GM12878 (cell line): ENCODE measurements at regions not wholly inside any gene's neighbourhood (a gene's known extent, or its start where the extent isn't known, plus 50 kb on each side); places are given as distances from the start of the nearest gene placed in this dataset.

ENCODE experiments used
- ATAC-seq: fragments of 200-7000 bp; cut with Tn5 transposase; 3 replicates; pipeline ENCODE4 v1.9.1; 2020; ENCODE audit warnings: mild to moderate bottlenecking, moderate library complexity
- BruUV-seq: library from RNA; stranded (reverse); fragments of 400-500 nt; replicated peaks from 2 replicates; lab custom pipeline; 2021; lab: Mats Ljungman, UMichigan
- CTCF ChIA-PET: fragments of 300-600 bp; sonication (Branson Sonifier 250); formaldehyde crosslinking; extraction: SDS; loops from one replicate; lab custom pipeline; 2021; ENCODE audit warnings: inconsistent platforms; lab: Yijun Ruan, JAX
- POLR2A ChIA-PET: fragments of 350-600 bp; formaldehyde crosslinking; extraction: SDS; loops from one replicate; lab custom pipeline; 2021; ENCODE audit warnings: inconsistent platforms; lab: Charles Lee
- RAD21 ChIA-PET: fragments of 300-600 bp; sonication (Branson Sonifier 250); formaldehyde crosslinking; loops from one replicate; lab custom pipeline; 2023; ENCODE audit warnings: antibody characterized with exemption; ENCODE audit not compliant: unreplicated experiment; lab: Charles Lee
- SMC1A ChIA-PET: fragments of 300-600 bp; sonication (Branson Sonifier 250); formaldehyde crosslinking; loops from one replicate; lab custom pipeline; 2023; ENCODE audit not compliant: unreplicated experiment, uncharacterized antibody; lab: Charles Lee
- DNase-seq: peaks from one replicate; pipeline ENCODE4 v3.0.0-alpha.2; 2011; ENCODE audit warnings: low read depth, low spot score
- FAIRE-seq: peaks from 3 replicates; lab custom pipeline; 2011; peaks lifted over from hg19 to GRCh38; lab: Jason Lieb, UNC
- H2AFZ ChIP-seq: 2 replicates; pipeline ENCODE4 v1.6.0; 2011; ENCODE audit warnings: low read depth, low read length, control low read depth; ENCODE audit not compliant: control insufficient read depth
- H3K27ac ChIP-seq: 2 replicates; pipeline ENCODE4 v1.5.1; 2011; ENCODE audit warnings: control low read depth; ENCODE audit not compliant: control insufficient read depth, insufficient read depth
- H3K27me3 ChIP-seq, 2 experiments: replicated peaks in 1 of 2; 2 replicates each; pipeline versions ENCODE4 v1.6.0 to v1.6.1; 2011; ENCODE audit warnings: low read length in 1 of 2; ENCODE audit not compliant: control insufficient read depth in 2 of 2, insufficient read depth in 2 of 2
- H3K36me3 ChIP-seq, 2 experiments: 2 replicates each; pipeline ENCODE4 v1.5.1; 2011; ENCODE audit warnings: low read length in 1 of 2; ENCODE audit not compliant: control insufficient read depth in 2 of 2, insufficient read depth in 2 of 2
- H3K4me1 ChIP-seq: 2 replicates; pipeline ENCODE4 v1.6.1; 2011; ENCODE audit warnings: mild to moderate bottlenecking, low read length, moderate library complexity, mixed read lengths; ENCODE audit not compliant: control insufficient read depth, insufficient read depth
- H3K4me2 ChIP-seq: 2 replicates; pipeline ENCODE4 v1.6.0; 2011; ENCODE audit warnings: control low read depth; ENCODE audit not compliant: control insufficient read depth, insufficient read depth
- H3K4me3 ChIP-seq: fragments of 200-600 bp; sonication (generic); 2 replicates; pipeline ENCODE4 v1.5.1; 2016
- H3K79me2 ChIP-seq: 2 replicates; pipeline ENCODE4 v1.6.0; 2011; ENCODE audit warnings: low read length; ENCODE audit not compliant: control insufficient read depth, insufficient read depth
- H3K9ac ChIP-seq: 2 replicates; pipeline ENCODE4 v1.8.0; 2011; ENCODE audit warnings: low read length, control low read depth, mixed read lengths; ENCODE audit not compliant: control insufficient read depth, insufficient read depth
- H3K9me3 ChIP-seq: replicated peaks from 3 replicates; pipeline ENCODE4 v1.5.1; 2011; ENCODE audit warnings: mild to moderate bottlenecking, low read length; ENCODE audit not compliant: control insufficient read depth, insufficient read depth
- H4K20me1 ChIP-seq: 2 replicates; pipeline ENCODE4 v1.6.0; 2011; ENCODE audit not compliant: control insufficient read depth, insufficient read depth
- JUND ChIP-seq: IDR thresholded peaks from 2 replicates; pipeline ENCODE4 v1.6.1; 2012; ENCODE audit warnings: low read depth, mild to moderate bottlenecking, low read length, improper control_type of control experiment, moderate library complexity
- KDM1A ChIP-seq: fragments of 200-600 bp; sonication (generic); IDR thresholded peaks from 2 replicates; pipeline ENCODE4 v1.6.1; 2016; ENCODE audit warnings: borderline replicate concordance
- MXI1 ChIP-seq: fragments of 150-350 bp; IDR thresholded peaks from 2 replicates; pipeline ENCODE4 v1.6.1; 2011; ENCODE audit warnings: low read depth, mild to moderate bottlenecking, inconsistent platforms, low read length, improper control_type of control experiment
- NRF1 ChIP-seq: conservative IDR thresholded peaks from 2 replicates; pipeline ENCODE4 v1.6.1; 2011; ENCODE audit warnings: mild to moderate bottlenecking, low read depth, low read length, improper control_type of control experiment
- POLR2AphosphoS5 ChIP-seq: IDR thresholded peaks from 2 replicates; pipeline ENCODE4 v1.6.1; 2011; ENCODE audit warnings: mild to moderate bottlenecking, low read length, inconsistent platforms
- SP1 ChIP-seq: IDR thresholded peaks from one replicate; pipeline ENCODE4 v1.6.1; 2011; ENCODE audit warnings: low read depth, low read length
- SREBF2 ChIP-seq: IDR thresholded peaks from 2 replicates; pipeline ENCODE4 v1.6.1; 2012; ENCODE audit warnings: mild to moderate bottlenecking, low read length
- ZBTB11 ChIP-seq: fragments of 450-650 bp; formaldehyde crosslinking; IDR thresholded peaks from 2 replicates; pipeline ENCODE4 v1.5.0; 2022; ENCODE audit warnings: mild to moderate bottlenecking, missing genetic modification characterization
- ZNF24 ChIP-seq: fragments of 450-650 bp; IDR thresholded peaks from 2 replicates; pipeline ENCODE4 v1.6.1; 2017; ENCODE audit warnings: antibody characterized with exemption, mild to moderate bottlenecking
- ZNF687 ChIP-seq: fragments of 450-650 bp; IDR thresholded peaks from 2 replicates; pipeline ENCODE4 v1.6.1; 2017; ENCODE audit warnings: mild to moderate bottlenecking, moderate library complexity
- WGBS: methylation state at CpG from one replicate; pipeline ENCODE4 v1.1.6; 2016; ENCODE audit warnings: low lambda C conversion rate; ENCODE audit not compliant: insufficient replicate concordance, insufficient coverage; ENCODE audit errors: missing lambda C conversion rate; 5-methylcytosine and 5-hydroxymethylcytosine counted together
- in situ Hi-C: fragments of 300-500 bp; cut with MboI; formaldehyde crosslinking; loops from 9 replicates; pipeline ENCODE4 v1.14.3; 2018; ENCODE audit warnings: mixed read lengths
- intact Hi-C: fragments of 100-400 bp; cut with micrococcal nuclease; formaldehyde crosslinking; loops from one replicate; pipeline ENCODE4 v1.14.2; 2022; ENCODE audit not compliant: unreplicated experiment
- TF ChIP-seq, protein P1 (sequence below): IDR thresholded peaks from 2 replicates; pipeline ENCODE4 v1.6.1; 2011; ENCODE audit warnings: low read depth, low read length, improper control_type of control experiment, borderline replicate concordance

GRCh38 chr5:38105801-38106200 lies 152.6 kb upstream of the EGFLAM start:
- ChIA-PET RAD21 (no interaction called here), POLR2A (no interaction called here)
- Histone ChIP-seq H3K9me3 (no peaks in the 10 kb centered on the region), H3K36me3 (no peaks in the 10 kb centered on the region)
- TF ChIP-seq MXI1 (no peak), POLR2AphosphoS5 (no peak), SREBF2 (no peak), NRF1 (no peak), SP1 (no peak)
- TF ChIP-seq, all 136 proteins: peak for 0
- H3K79me2 ChIP-seq, result no peaks in the 10 kb centered on the region
- intact Hi-C loops, result no loop called here
- WGBS, result 25% methylated on average over 4 of the region's 4 CpGs
- DNase-seq (no peak), FAIRE-seq (no peak), ATAC-seq (no peak)
- no peak overlapping the region for H3K4me3 ChIP-seq
- H2AFZ ChIP-seq, result no peak overlapping the region
- no peaks in the 10 kb centered on the region for H4K20me1 ChIP-seq
- H3K27ac ChIP-seq, result no peak overlapping the region
- in situ Hi-C loops, result no loop called here
- H3K9ac ChIP-seq, result no peak overlapping the region
- no peaks in the 10 kb centered on the region for H3K27me3 ChIP-seq
- BruUV-seq, result no TSS peak
- ChIA-PET CTCF (no interaction called here), SMC1A (no interaction called here)
- H3K4me2 ChIP-seq, result no peak overlapping the region
- H3K4me1 ChIP-seq, result no peaks in the 10 kb centered on the region

- H3K27me3 ChIP-seq, result no peaks in the 10 kb centered on the region
- H2AFZ ChIP-seq, result no peak overlapping the region
- intact Hi-C loops (no loop called here), in situ Hi-C loops (no loop called here)
- no peak overlapping the region for H3K4me2 ChIP-seq
- no peak for ATAC-seq
- DNase-seq, result no peak
- no peaks in the 10 kb centered on the region for H3K4me1 ChIP-seq
- H3K4me3 ChIP-seq, result no peak overlapping the region
- ChIA-PET POLR2A (no interaction called here), CTCF (no interaction called here), RAD21 (no interaction called here), SMC1A (no interaction called here)
- no peak overlapping the region for H3K9ac ChIP-seq
- H3K79me2 ChIP-seq, result no peaks in the 10 kb centered on the region
- no peak for FAIRE-seq
- H3K9me3 ChIP-seq, result no peaks in the 10 kb centered on the region
- 20% methylated on average over 3 of the region's 3 CpGs for WGBS
- H3K36me3 ChIP-seq, result no peaks in the 10 kb centered on the region
- BruUV-seq, result no TSS peak
- no peak overlapping the region for H3K27ac ChIP-seq
- no peaks in the 10 kb centered on the region for H4K20me1 ChIP-seq
- TF ChIP-seq ZBTB11 (CRISPR knock-in tag), result no peak
- TF ChIP-seq ZNF687, result no peak
- no peak for TF ChIP-seq KDM1A
- no peak for TF ChIP-seq ZNF24
- no peak for TF ChIP-seq JUND
- TF ChIP-seq, protein P1, sequence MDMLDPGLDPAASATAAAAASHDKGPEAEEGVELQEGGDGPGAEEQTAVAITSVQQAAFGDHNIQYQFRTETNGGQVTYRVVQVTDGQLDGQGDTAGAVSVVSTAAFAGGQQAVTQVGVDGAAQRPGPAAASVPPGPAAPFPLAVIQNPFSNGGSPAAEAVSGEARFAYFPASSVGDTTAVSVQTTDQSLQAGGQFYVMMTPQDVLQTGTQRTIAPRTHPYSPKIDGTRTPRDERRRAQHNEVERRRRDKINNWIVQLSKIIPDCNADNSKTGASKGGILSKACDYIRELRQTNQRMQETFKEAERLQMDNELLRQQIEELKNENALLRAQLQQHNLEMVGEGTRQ, result no peak
These were observed 153.2 kb upstream of the EGFLAM start for GRCh38 chr5:38105231-38105570.
